OCI-LY7 (cell line): ENCODE measurements at regions not wholly inside any gene's neighbourhood (a gene's known extent, or its start where the extent isn't known, plus 50 kb on each side); places are given as distances from the start of the nearest gene placed in this dataset. TPM values are rescaled to one million over a fixed set of nuclear protein-coding genes. Genes with fewer than 3 reads are reported as not detected.

Experiments used
- microRNA-seq: library from miRNA; unstranded; fragments of <30 nt; microRNA quantifications from one replicate; pipeline ENCODE4 v1.2.0, GENCODE V29; 2022; ENCODE audit warnings: borderline replicate concordance
- small RNA-seq: library from RNA; depleted of rRNA; stranded (forward); fragments of <200 nt; gene quantifications from one replicate; pipeline ENCODE3, GENCODE V24; 2014

Small RNA genes lying in the stretch of these regions (microRNA-seq; reads per million reads assigned to microRNA genes)
- gene MIR4276: not detected

Small RNA genes lying in the stretch of these regions (small RNA-seq; reads per million reads assigned to genes)
- not detected for gene MIR4276
